ENCODE measurements at regions not wholly inside any gene's neighbourhood (a gene's known extent, or its start where the extent isn't known, plus 50 kb on each side); places are given as distances from the start of the nearest gene placed in this dataset.
"Not testable (repeated sequence)": the region's sequence is repeated elsewhere in the genome, so short reads cannot be mapped to it uniquely, and the experiment has no call there.

GRCh38 chr6:15897063-15897876 lies 231.6 kb upstream of the MYLIP start:
- DNase-seq: no peak

- DNase-seq: no peak
Observed at GRCh38 chr6:15894973-15895725, 232.3 kb upstream of the DTNBP1 start.

GRCh38 chr6:15893556-15894253 lies 230.9 kb upstream of the DTNBP1 start:
- no peak for DNase-seq

- no peak for DNase-seq
Observed at GRCh38 chr6:15892369-15892768, 229.5 kb upstream of the DTNBP1 start.

- DNase-seq: no peak
Observed at GRCh38 chr6:15888798-15889772, 226.3 kb upstream of the DTNBP1 start.

GRCh38 chr6:15887491-15888461 lies 224.9 kb upstream of the DTNBP1 start:
- DNase-seq: no peak

- no peak for DNase-seq
Observed at GRCh38 chr6:15885624-15886023, 222.8 kb upstream of the DTNBP1 start.

- not testable (repeated sequence) for DNase-seq
Observed at GRCh38 chr6:15883593-15883992, 220.8 kb upstream of the DTNBP1 start.

GRCh38 chr6:15882915-15883314 lies 220.1 kb upstream of the DTNBP1 start:
- DNase-seq: no peak

GRCh38 chr6:15882345-15882744 lies 219.5 kb upstream of the DTNBP1 start:
- no peak for DNase-seq

GRCh38 chr6:15881150-15881549 lies 218.3 kb upstream of the DTNBP1 start:
- no peak for DNase-seq

GRCh38 chr6:15880262-15880973 lies 217.6 kb upstream of the DTNBP1 start:
- no peak for DNase-seq

- DNase-seq: peak; percentile 4
Observed at GRCh38 chr6:15879371-15880261, 216.8 kb upstream of the DTNBP1 start.

- no peak for DNase-seq
Observed at GRCh38 chr6:15877231-15877630, 214.4 kb upstream of the DTNBP1 start.

- no peak for DNase-seq
Observed at GRCh38 chr6:15876406-15876805, 213.6 kb upstream of the DTNBP1 start.

GRCh38 chr6:15875797-15876196 lies 213.0 kb upstream of the DTNBP1 start:
- DNase-seq: no peak

GRCh38 chr6:15874821-15875220 lies 212.0 kb upstream of the DTNBP1 start:
- DNase-seq: no peak

- DNase-seq: no peak
Observed at GRCh38 chr6:15874326-15874725, 211.5 kb upstream of the DTNBP1 start.

Measured in NCI-H1092 treated with DMSO at 0.1 percent for 48 hours (cell line).